ENCODE measurements at regions not wholly inside any gene's neighbourhood (a gene's known extent, or its start where the extent isn't known, plus 50 kb on each side); places are given as distances from the start of the nearest gene placed in this dataset.

- Histone ChIP-seq H3K36me3 (no peaks in the 10 kb centered on the region), H3K4me1 (peaks cover 0 to 22% (median 2%) of the 10 kb centered on the region in 4 donors), H3K9me3 (no peaks in the 10 kb centered on the region), H3K27me3 (no peaks in the 10 kb centered on the region), H3K27ac (no peak overlapping the region), H3K4me3 (no peak overlapping the region)
- no peak for DNase-seq
- intact Hi-C loops (cut with DNase I; ENCODE audit: low total_unique reads) (no loop called here), in situ Hi-C loops (cut with MboI; ENCODE audit: low pct_ligation_motif_present in 1 of 4, low pct_unique_long_range_greater_than_20kb in 1 of 4, low sequenced_read_pairs in 3 of 4) (no loop called here)
- TF ChIP-seq POLR2A (IDR thresholded peaks at IDR 0.05) (no peak), POLR2AphosphoS5 (IDR thresholded peaks at IDR 0.05) (peak in 2 of 3 donors; percentile 16 to 57)
- 71% methylated on average over 4 of the region's 4 CpGs; no CpG with 5 or more reads in 1 of the 2 donors for WGBS, 2 donors (ENCODE audit: low coverage in 1 of 2)
Observed at GRCh38 chr3:72234391-72234790, 449.4 kb upstream of the PROK2 start.

- Histone ChIP-seq H3K4me3 (no peak overlapping the region), H3K4me1 (peaks cover 0 to 22% (median 2%) of the 10 kb centered on the region in 4 donors), H3K36me3 (no peaks in the 10 kb centered on the region), H3K27me3 (no peaks in the 10 kb centered on the region), H3K9me3 (no peaks in the 10 kb centered on the region), H3K27ac (no peak overlapping the region)
- intact Hi-C loops (cut with DNase I; ENCODE audit: low total_unique reads) (no loop called here), in situ Hi-C loops (cut with MboI; ENCODE audit: low pct_ligation_motif_present in 1 of 4, low pct_unique_long_range_greater_than_20kb in 1 of 4, low sequenced_read_pairs in 3 of 4) (no loop called here)
- WGBS, 2 donors (ENCODE audit: low coverage in 1 of 2): 97 to 100% methylated on average over 2 of the region's 2 CpGs
- DNase-seq: no peak
- TF ChIP-seq POLR2AphosphoS5 (IDR thresholded peaks at IDR 0.05) (no peak), EP300 (IDR thresholded peaks at IDR 0.05; ENCODE audit: low read depth) (no peak), POLR2A (IDR thresholded peaks at IDR 0.05) (no peak), CTCF (IDR thresholded peaks at IDR 0.05) (no peak)
Observed at GRCh38 chr3:72233571-72233970, 448.6 kb upstream of the PROK2 start.

- H3K4me3 ChIP-seq: no peak overlapping the region
- H3K27ac ChIP-seq: no peak overlapping the region
- H3K27me3 ChIP-seq: no peaks in the 10 kb centered on the region
- no peaks in the 10 kb centered on the region for H3K9me3 ChIP-seq
- in situ Hi-C loops (cut with MboI; ENCODE audit: low pct_ligation_motif_present in 1 of 4, low pct_unique_long_range_greater_than_20kb in 1 of 4, low sequenced_read_pairs in 3 of 4): no loop called here
- WGBS, 2 donors (ENCODE audit: low coverage in 1 of 2): 70% methylated on average over 6 of the region's 6 CpGs; no CpG with 5 or more reads in 1 of the 2 donors
- no peak for DNase-seq
- intact Hi-C loops (cut with DNase I; ENCODE audit: low total_unique reads): no loop called here
- no peaks in the 10 kb centered on the region for H3K36me3 ChIP-seq
- no peak for TF ChIP-seq POLR2AphosphoS5 (IDR thresholded peaks at IDR 0.05)
- TF ChIP-seq POLR2A (IDR thresholded peaks at IDR 0.05): no peak
- TF ChIP-seq CTCF (IDR thresholded peaks at IDR 0.05): no peak
- no peak for TF ChIP-seq EP300 (IDR thresholded peaks at IDR 0.05; ENCODE audit: low read depth)
- H3K4me1 ChIP-seq: peaks cover 0 to 14% (median 2%) of the 10 kb centered on the region in 4 donors
Observed at GRCh38 chr3:72232777-72233176, 447.8 kb upstream of the PROK2 start.

- Histone ChIP-seq H3K27me3 (no peaks in the 10 kb centered on the region), H3K27ac (no peak overlapping the region), H3K4me1 (peaks cover 0 to 14% (median 2%) of the 10 kb centered on the region in 4 donors), H3K9me3 (no peaks in the 10 kb centered on the region), H3K36me3 (no peaks in the 10 kb centered on the region), H3K4me3 (no peak overlapping the region)
- no peak for DNase-seq
- in situ Hi-C loops (cut with MboI; ENCODE audit: low pct_ligation_motif_present in 1 of 4, low pct_unique_long_range_greater_than_20kb in 1 of 4, low sequenced_read_pairs in 3 of 4) (no loop called here), intact Hi-C loops (cut with DNase I; ENCODE audit: low total_unique reads) (no loop called here)
- TF ChIP-seq EP300 (IDR thresholded peaks at IDR 0.05; ENCODE audit: low read depth) (no peak), POLR2AphosphoS5 (IDR thresholded peaks at IDR 0.05) (no peak), CTCF (IDR thresholded peaks at IDR 0.05) (no peak)
- 69% methylated on average over 4 of the region's 4 CpGs; no CpG with 5 or more reads in 1 of the 2 donors for WGBS, 2 donors (ENCODE audit: low coverage in 1 of 2)
Observed at GRCh38 chr3:72232331-72232730, 447.4 kb upstream of the PROK2 start.

Data from transverse colon (tissue), 4 donors.